ENCODE measurements at regions not wholly inside any gene's neighbourhood (a gene's known extent, or its start where the extent isn't known, plus 50 kb on each side); places are given as distances from the start of the nearest gene placed in this dataset.

- TF ChIP-seq, protein P1, sequence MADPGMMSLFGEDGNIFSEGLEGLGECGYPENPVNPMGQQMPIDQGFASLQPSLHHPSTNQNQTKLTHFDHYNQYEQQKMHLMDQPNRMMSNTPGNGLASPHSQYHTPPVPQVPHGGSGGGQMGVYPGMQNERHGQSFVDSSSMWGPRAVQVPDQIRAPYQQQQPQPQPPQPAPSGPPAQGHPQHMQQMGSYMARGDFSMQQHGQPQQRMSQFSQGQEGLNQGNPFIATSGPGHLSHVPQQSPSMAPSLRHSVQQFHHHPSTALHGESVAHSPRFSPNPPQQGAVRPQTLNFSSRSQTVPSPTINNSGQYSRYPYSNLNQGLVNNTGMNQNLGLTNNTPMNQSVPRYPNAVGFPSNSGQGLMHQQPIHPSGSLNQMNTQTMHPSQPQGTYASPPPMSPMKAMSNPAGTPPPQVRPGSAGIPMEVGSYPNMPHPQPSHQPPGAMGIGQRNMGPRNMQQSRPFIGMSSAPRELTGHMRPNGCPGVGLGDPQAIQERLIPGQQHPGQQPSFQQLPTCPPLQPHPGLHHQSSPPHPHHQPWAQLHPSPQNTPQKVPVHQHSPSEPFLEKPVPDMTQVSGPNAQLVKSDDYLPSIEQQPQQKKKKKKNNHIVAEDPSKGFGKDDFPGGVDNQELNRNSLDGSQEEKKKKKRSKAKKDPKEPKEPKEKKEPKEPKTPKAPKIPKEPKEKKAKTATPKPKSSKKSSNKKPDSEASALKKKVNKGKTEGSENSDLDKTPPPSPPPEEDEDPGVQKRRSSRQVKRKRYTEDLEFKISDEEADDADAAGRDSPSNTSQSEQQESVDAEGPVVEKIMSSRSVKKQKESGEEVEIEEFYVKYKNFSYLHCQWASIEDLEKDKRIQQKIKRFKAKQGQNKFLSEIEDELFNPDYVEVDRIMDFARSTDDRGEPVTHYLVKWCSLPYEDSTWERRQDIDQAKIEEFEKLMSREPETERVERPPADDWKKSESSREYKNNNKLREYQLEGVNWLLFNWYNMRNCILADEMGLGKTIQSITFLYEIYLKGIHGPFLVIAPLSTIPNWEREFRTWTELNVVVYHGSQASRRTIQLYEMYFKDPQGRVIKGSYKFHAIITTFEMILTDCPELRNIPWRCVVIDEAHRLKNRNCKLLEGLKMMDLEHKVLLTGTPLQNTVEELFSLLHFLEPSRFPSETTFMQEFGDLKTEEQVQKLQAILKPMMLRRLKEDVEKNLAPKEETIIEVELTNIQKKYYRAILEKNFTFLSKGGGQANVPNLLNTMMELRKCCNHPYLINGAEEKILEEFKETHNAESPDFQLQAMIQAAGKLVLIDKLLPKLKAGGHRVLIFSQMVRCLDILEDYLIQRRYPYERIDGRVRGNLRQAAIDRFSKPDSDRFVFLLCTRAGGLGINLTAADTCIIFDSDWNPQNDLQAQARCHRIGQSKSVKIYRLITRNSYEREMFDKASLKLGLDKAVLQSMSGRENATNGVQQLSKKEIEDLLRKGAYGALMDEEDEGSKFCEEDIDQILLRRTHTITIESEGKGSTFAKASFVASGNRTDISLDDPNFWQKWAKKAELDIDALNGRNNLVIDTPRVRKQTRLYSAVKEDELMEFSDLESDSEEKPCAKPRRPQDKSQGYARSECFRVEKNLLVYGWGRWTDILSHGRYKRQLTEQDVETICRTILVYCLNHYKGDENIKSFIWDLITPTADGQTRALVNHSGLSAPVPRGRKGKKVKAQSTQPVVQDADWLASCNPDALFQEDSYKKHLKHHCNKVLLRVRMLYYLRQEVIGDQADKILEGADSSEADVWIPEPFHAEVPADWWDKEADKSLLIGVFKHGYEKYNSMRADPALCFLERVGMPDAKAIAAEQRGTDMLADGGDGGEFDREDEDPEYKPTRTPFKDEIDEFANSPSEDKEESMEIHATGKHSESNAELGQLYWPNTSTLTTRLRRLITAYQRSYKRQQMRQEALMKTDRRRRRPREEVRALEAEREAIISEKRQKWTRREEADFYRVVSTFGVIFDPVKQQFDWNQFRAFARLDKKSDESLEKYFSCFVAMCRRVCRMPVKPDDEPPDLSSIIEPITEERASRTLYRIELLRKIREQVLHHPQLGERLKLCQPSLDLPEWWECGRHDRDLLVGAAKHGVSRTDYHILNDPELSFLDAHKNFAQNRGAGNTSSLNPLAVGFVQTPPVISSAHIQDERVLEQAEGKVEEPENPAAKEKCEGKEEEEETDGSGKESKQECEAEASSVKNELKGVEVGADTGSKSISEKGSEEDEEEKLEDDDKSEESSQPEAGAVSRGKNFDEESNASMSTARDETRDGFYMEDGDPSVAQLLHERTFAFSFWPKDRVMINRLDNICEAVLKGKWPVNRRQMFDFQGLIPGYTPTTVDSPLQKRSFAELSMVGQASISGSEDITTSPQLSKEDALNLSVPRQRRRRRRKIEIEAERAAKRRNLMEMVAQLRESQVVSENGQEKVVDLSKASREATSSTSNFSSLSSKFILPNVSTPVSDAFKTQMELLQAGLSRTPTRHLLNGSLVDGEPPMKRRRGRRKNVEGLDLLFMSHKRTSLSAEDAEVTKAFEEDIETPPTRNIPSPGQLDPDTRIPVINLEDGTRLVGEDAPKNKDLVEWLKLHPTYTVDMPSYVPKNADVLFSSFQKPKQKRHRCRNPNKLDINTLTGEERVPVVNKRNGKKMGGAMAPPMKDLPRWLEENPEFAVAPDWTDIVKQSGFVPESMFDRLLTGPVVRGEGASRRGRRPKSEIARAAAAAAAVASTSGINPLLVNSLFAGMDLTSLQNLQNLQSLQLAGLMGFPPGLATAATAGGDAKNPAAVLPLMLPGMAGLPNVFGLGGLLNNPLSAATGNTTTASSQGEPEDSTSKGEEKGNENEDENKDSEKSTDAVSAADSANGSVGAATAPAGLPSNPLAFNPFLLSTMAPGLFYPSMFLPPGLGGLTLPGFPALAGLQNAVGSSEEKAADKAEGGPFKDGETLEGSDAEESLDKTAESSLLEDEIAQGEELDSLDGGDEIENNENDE (IDR thresholded peaks at IDR 0.05; ENCODE audit: insufficient replicate concordance, low read length): no peak
- TF ChIP-seq SAP30 (IDR thresholded peaks at IDR 0.05; ENCODE audit: insufficient read depth, insufficient replicate concordance, low read length) (no peak), KDM4A (IDR thresholded peaks at IDR 0.05; ENCODE audit: low read depth, low read length, severe bottlenecking) (no peak), POLR2AphosphoS5 (IDR thresholded peaks at IDR 0.05; ENCODE audit: low read depth, low read length) (no peak), POU5F1 (IDR thresholded peaks at IDR 0.05; ENCODE audit: low read depth, low read length) (no peak), KDM5A (IDR thresholded peaks at IDR 0.05; ENCODE audit: low read length) (no peak), SIX5 (IDR thresholded peaks at IDR 0.05; ENCODE audit: low read depth, low read length) (no peak), TEAD4 (IDR thresholded peaks at IDR 0.05; ENCODE audit: low read depth, low read length) (no peak)
- TF ChIP-seq, protein P2, sequence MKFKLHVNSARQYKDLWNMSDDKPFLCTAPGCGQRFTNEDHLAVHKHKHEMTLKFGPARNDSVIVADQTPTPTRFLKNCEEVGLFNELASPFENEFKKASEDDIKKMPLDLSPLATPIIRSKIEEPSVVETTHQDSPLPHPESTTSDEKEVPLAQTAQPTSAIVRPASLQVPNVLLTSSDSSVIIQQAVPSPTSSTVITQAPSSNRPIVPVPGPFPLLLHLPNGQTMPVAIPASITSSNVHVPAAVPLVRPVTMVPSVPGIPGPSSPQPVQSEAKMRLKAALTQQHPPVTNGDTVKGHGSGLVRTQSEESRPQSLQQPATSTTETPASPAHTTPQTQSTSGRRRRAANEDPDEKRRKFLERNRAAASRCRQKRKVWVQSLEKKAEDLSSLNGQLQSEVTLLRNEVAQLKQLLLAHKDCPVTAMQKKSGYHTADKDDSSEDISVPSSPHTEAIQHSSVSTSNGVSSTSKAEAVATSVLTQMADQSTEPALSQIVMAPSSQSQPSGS (IDR thresholded peaks at IDR 0.05; ENCODE audit: low read length): no peak
These were observed 307.9 kb downstream of the CSNK1G3 start (continued) for GRCh38 chr5:123819833-123820232.

All from H1 (cell line).